Neuron (in vitro differentiated cells): ENCODE measurements at regions not wholly inside any gene's neighbourhood (a gene's known extent, or its start where the extent isn't known, plus 50 kb on each side); places are given as distances from the start of the nearest gene placed in this dataset.
A peak's percentile ranks its signal among the peaks of the same experiment; 100 is the strongest.
"Not testable (repeated sequence)": the region's sequence is repeated elsewhere in the genome, so short reads cannot be mapped to it uniquely, and the experiment has no call there.

Source experiments
- H2AFZ ChIP-seq: one replicate; pipeline ENCODE4 v1.6.1; 2013; ENCODE audit warnings: low read depth, mild to moderate bottlenecking, inconsistent platforms, low read length, moderate library complexity
- H3K27me3 ChIP-seq: one replicate; pipeline ENCODE4 v1.6.1; 2013; ENCODE audit warnings: low read length; ENCODE audit not compliant: insufficient read depth
- H3K36me3 ChIP-seq: one replicate; pipeline ENCODE4 v1.6.1; 2013; ENCODE audit warnings: low read length; ENCODE audit not compliant: insufficient read depth
- H3K4me1 ChIP-seq: one replicate; pipeline ENCODE4 v1.6.1; 2013; ENCODE audit warnings: low read length; ENCODE audit not compliant: insufficient read depth
- H3K4me3 ChIP-seq: 2 replicates; pipeline ENCODE4 v1.5.1; 2013; ENCODE audit warnings: mild to moderate bottlenecking, low read length, moderate library complexity
- H3K9me3 ChIP-seq: one replicate; pipeline ENCODE4 v1.6.1; 2013; ENCODE audit warnings: low read length

- H2AFZ ChIP-seq = no peak overlapping the region
- H3K4me3 ChIP-seq = no peak overlapping the region
- no peaks in the 10 kb centered on the region for H3K36me3 ChIP-seq
- no peaks in the 10 kb centered on the region for H3K27me3 ChIP-seq
- H3K9me3 ChIP-seq = no peaks in the 10 kb centered on the region
- H3K4me1 ChIP-seq = peaks cover 18% of the 10 kb centered on the region
Observed at GRCh38 chr9:24297931-24298330, 247.8 kb downstream of the IZUMO3 start.

- H3K9me3 ChIP-seq = no peaks in the 10 kb centered on the region
- H3K4me1 ChIP-seq = peaks cover 22% of the 10 kb centered on the region
- no peak overlapping the region for H2AFZ ChIP-seq
- H3K4me3 ChIP-seq = no peak overlapping the region
- no peaks in the 10 kb centered on the region for H3K27me3 ChIP-seq
- H3K36me3 ChIP-seq = no peaks in the 10 kb centered on the region
Observed at GRCh38 chr9:24296124-24296523, 249.6 kb downstream of the IZUMO3 start.

GRCh38 chr9:24293386-24293785 lies 252.3 kb downstream of the IZUMO3 start:
- Histone ChIP-seq H3K4me1 (peaks cover 22% of the 10 kb centered on the region), H3K36me3 (no peaks in the 10 kb centered on the region), H3K27me3 (no peaks in the 10 kb centered on the region), H3K4me3 (no peak overlapping the region), H2AFZ (peak overlapping the region; percentile 57), H3K9me3 (no peaks in the 10 kb centered on the region)

- Histone ChIP-seq H3K9me3 (no peaks in the 10 kb centered on the region), H3K4me1 (no peaks in the 10 kb centered on the region), H3K4me3 (no peak overlapping the region), H3K36me3 (no peaks in the 10 kb centered on the region), H2AFZ (no peak overlapping the region), H3K27me3 (no peaks in the 10 kb centered on the region)
Observed at GRCh38 chr9:24286761-24287160, 258.9 kb downstream of the IZUMO3 start.

- Histone ChIP-seq H3K4me1 (no peaks in the 10 kb centered on the region), H3K36me3 (no peaks in the 10 kb centered on the region)
Observed at GRCh38 chr9:24258626-24259025, 287.1 kb downstream of the IZUMO3 start.

GRCh38 chr9:24257726-24258125 lies 288.0 kb downstream of the IZUMO3 start:
- Histone ChIP-seq H3K27me3 (no peaks in the 10 kb centered on the region), H3K4me1 (no peaks in the 10 kb centered on the region), H3K9me3 (no peaks in the 10 kb centered on the region), H2AFZ (no peak overlapping the region), H3K4me3 (no peak overlapping the region), H3K36me3 (no peaks in the 10 kb centered on the region)

More at GRCh38 chr9:24258626-24259025, 287.1 kb downstream of the IZUMO3 start:
- H3K9me3 ChIP-seq = no peaks in the 10 kb centered on the region
- no peaks in the 10 kb centered on the region for H3K27me3 ChIP-seq
- no peak overlapping the region for H3K4me3 ChIP-seq
- H2AFZ ChIP-seq = no peak overlapping the region

- H2AFZ ChIP-seq = no peak overlapping the region
- no peak overlapping the region for H3K4me3 ChIP-seq
- H3K27me3 ChIP-seq = no peaks in the 10 kb centered on the region
- H3K4me1 ChIP-seq = no peaks in the 10 kb centered on the region
- H3K36me3 ChIP-seq = no peaks in the 10 kb centered on the region
- H3K9me3 ChIP-seq = no peaks in the 10 kb centered on the region
Observed at GRCh38 chr9:24245988-24246387, 299.7 kb downstream of the IZUMO3 start.

- Histone ChIP-seq H3K4me3 (no peak overlapping the region), H3K9me3 (no peaks in the 10 kb centered on the region), H2AFZ (no peak overlapping the region), H3K27me3 (no peaks in the 10 kb centered on the region), H3K36me3 (no peaks in the 10 kb centered on the region), H3K4me1 (no peaks in the 10 kb centered on the region)
Observed at GRCh38 chr9:24242576-24242975, 303.1 kb downstream of the IZUMO3 start.

- no peaks in the 10 kb centered on the region for H3K36me3 ChIP-seq
- H3K4me3 ChIP-seq = no peak overlapping the region
- peaks cover 2% of the 10 kb centered on the region for H3K4me1 ChIP-seq
- H3K9me3 ChIP-seq = no peaks in the 10 kb centered on the region
- H3K27me3 ChIP-seq = no peaks in the 10 kb centered on the region
- H2AFZ ChIP-seq = no peak overlapping the region
Observed at GRCh38 chr9:24218656-24219055, 327.0 kb downstream of the IZUMO3 start.

GRCh38 chr9:24210641-24211040 lies 335.1 kb downstream of the IZUMO3 start:
- H3K4me3 ChIP-seq = no peak overlapping the region
- no peak overlapping the region for H2AFZ ChIP-seq
- H3K27me3 ChIP-seq = no peaks in the 10 kb centered on the region
- no peaks in the 10 kb centered on the region for H3K9me3 ChIP-seq
- no peaks in the 10 kb centered on the region for H3K36me3 ChIP-seq
- H3K4me1 ChIP-seq = no peaks in the 10 kb centered on the region

- H2AFZ ChIP-seq = no peak overlapping the region
- H3K36me3 ChIP-seq = no peaks in the 10 kb centered on the region
- no peaks in the 10 kb centered on the region for H3K9me3 ChIP-seq
- H3K4me1 ChIP-seq = no peaks in the 10 kb centered on the region
- H3K27me3 ChIP-seq = no peaks in the 10 kb centered on the region
- no peak overlapping the region for H3K4me3 ChIP-seq
Observed at GRCh38 chr9:24189986-24190385, 355.7 kb downstream of the IZUMO3 start.

- not testable (repeated sequence) for H3K36me3 ChIP-seq, H3K27me3 ChIP-seq, H3K4me3 ChIP-seq, H3K9me3 ChIP-seq, H2AFZ ChIP-seq, H3K4me1 ChIP-seq
Observed at GRCh38 chr9:24180572-24180971, 354.5 kb upstream of the ELAVL2 start.

- Histone ChIP-seq H3K27me3 (no peaks in the 10 kb centered on the region), H2AFZ (no peak overlapping the region), H3K36me3 (no peaks in the 10 kb centered on the region), H3K9me3 (no peaks in the 10 kb centered on the region), H3K4me1 (peaks cover 12% of the 10 kb centered on the region), H3K4me3 (no peak overlapping the region)
Observed at GRCh38 chr9:24144796-24145195, 318.8 kb upstream of the ELAVL2 start.

- not testable (repeated sequence) for H3K36me3 ChIP-seq, H3K4me1 ChIP-seq, H3K9me3 ChIP-seq, H3K27me3 ChIP-seq, H3K4me3 ChIP-seq, H2AFZ ChIP-seq
Observed at GRCh38 chr9:24135072-24135471, 309.0 kb upstream of the ELAVL2 start.
